ENCODE measurements at regions not wholly inside any gene's neighbourhood (a gene's known extent, or its start where the extent isn't known, plus 50 kb on each side); places are given as distances from the start of the nearest gene placed in this dataset.

DNA sequence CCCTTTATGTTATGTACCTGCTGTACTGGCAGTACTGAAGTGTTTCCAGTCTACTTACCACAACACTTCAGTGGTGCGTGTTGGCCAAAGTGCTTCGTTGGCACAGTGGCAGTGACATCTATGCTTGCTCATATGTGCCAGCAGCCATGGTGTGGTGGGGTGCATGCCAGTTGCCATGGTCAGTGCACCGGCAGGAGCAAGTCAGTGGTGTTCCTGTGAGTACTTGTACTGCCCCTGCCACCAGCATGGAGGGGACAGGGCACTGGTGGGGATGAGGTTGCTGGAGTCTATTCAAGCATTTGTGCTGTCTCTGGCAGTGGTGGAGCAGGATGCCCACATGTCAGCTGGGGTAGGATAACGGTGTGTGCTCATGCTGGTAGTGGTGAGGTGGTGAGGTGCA, 800.0 kb downstream of the TRHDE start:
- H3K79me2 ChIP-seq (ENCODE audit: insufficient read depth, low read length) = no peaks in the 10 kb centered on the region
- H3K36me3 ChIP-seq (ENCODE audit: insufficient read depth, low read length) = no peaks in the 10 kb centered on the region
- no peaks in the 10 kb centered on the region; the same call in 1 of the 2 replicates for H3K9me3 ChIP-seq (ENCODE audit: insufficient read depth, low read depth, low read length)
- H3K4me1 ChIP-seq (ENCODE audit: insufficient read depth, low read length, poor library complexity, severe bottlenecking) = no peaks in the 10 kb centered on the region
- H2AFZ ChIP-seq (ENCODE audit: low read length) = no peak overlapping the region
- H3F3A ChIP-seq (ENCODE audit: low read depth) = no peaks in the 10 kb centered on the region
- no peak overlapping the region for H3K4me3 ChIP-seq (ENCODE audit: low read length, poor library complexity, severe bottlenecking)
- H3K9me2 ChIP-seq (replicated peaks; ENCODE audit: low read depth, low read length) = no peaks in the 10 kb centered on the region
- H4K20me1 ChIP-seq (ENCODE audit: insufficient read depth, low read length, poor library complexity, severe bottlenecking) = no peaks in the 10 kb centered on the region
- no peak overlapping the region for H3K4me2 ChIP-seq (ENCODE audit: low read depth, low read length, poor library complexity, severe bottlenecking)
- TF ChIP-seq EZH2phosphoT487 (IDR thresholded peaks at IDR 0.05; ENCODE audit: borderline replicate concordance) = no peak
- TF ChIP-seq, protein P1, sequence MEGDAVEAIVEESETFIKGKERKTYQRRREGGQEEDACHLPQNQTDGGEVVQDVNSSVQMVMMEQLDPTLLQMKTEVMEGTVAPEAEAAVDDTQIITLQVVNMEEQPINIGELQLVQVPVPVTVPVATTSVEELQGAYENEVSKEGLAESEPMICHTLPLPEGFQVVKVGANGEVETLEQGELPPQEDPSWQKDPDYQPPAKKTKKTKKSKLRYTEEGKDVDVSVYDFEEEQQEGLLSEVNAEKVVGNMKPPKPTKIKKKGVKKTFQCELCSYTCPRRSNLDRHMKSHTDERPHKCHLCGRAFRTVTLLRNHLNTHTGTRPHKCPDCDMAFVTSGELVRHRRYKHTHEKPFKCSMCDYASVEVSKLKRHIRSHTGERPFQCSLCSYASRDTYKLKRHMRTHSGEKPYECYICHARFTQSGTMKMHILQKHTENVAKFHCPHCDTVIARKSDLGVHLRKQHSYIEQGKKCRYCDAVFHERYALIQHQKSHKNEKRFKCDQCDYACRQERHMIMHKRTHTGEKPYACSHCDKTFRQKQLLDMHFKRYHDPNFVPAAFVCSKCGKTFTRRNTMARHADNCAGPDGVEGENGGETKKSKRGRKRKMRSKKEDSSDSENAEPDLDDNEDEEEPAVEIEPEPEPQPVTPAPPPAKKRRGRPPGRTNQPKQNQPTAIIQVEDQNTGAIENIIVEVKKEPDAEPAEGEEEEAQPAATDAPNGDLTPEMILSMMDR (conservative IDR thresholded peaks at IDR 0.05; ENCODE audit: low read length) = no peak
- H3K9ac ChIP-seq (ENCODE audit: low read depth, low read length, poor library complexity, severe bottlenecking) = no peak overlapping the region
- H3K27me3 ChIP-seq (ENCODE audit: insufficient read depth, low read length, poor library complexity, severe bottlenecking) = no peaks in the 10 kb centered on the region

DNA sequence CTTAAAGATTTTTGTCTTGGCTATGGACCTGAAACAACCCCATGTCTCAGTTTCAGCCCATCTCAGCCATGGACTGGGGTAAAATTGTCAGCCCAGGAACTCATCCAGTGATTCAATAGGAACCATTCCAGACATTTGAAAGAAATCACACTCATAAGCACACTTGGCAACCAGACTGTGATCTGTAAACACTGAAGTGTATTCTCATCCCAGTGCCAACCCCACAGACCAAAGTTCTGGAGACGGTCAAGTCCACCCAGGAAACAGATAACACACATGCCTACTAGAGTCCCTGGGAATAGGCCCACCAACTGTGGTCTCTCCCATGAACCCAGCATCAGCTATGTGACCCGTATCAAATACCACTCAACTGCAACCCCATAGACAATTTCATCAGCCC, 804.6 kb downstream of the TRHDE start:
- TF ChIP-seq, protein P1 (conservative IDR thresholded peaks at IDR 0.05; ENCODE audit: low read length) = no peak
- TF ChIP-seq EZH2phosphoT487 (IDR thresholded peaks at IDR 0.05; ENCODE audit: borderline replicate concordance) = no peak
- no peaks in the 10 kb centered on the region for H3K79me2 ChIP-seq (ENCODE audit: insufficient read depth, low read length)
- no peaks in the 10 kb centered on the region for H3F3A ChIP-seq (ENCODE audit: low read depth)
- no peaks in the 10 kb centered on the region; the same call in 1 of the 2 replicates for H3K9me3 ChIP-seq (ENCODE audit: insufficient read depth, low read depth, low read length)
- H3K27me3 ChIP-seq (ENCODE audit: insufficient read depth, low read length, poor library complexity, severe bottlenecking) = no peaks in the 10 kb centered on the region
- no peaks in the 10 kb centered on the region for H3K4me1 ChIP-seq (ENCODE audit: insufficient read depth, low read length, poor library complexity, severe bottlenecking)
- H2AFZ ChIP-seq (ENCODE audit: low read length) = no peak overlapping the region
- H3K9ac ChIP-seq (ENCODE audit: low read depth, low read length, poor library complexity, severe bottlenecking) = no peak overlapping the region
- H3K4me3 ChIP-seq (ENCODE audit: low read length, poor library complexity, severe bottlenecking) = no peak overlapping the region
- no peaks in the 10 kb centered on the region for H4K20me1 ChIP-seq (ENCODE audit: insufficient read depth, low read length, poor library complexity, severe bottlenecking)
- no peaks in the 10 kb centered on the region for H3K36me3 ChIP-seq (ENCODE audit: insufficient read depth, low read length)
- H3K4me2 ChIP-seq (ENCODE audit: low read depth, low read length, poor library complexity, severe bottlenecking) = no peak overlapping the region
- no peaks in the 10 kb centered on the region for H3K9me2 ChIP-seq (replicated peaks; ENCODE audit: low read depth, low read length)

DNA sequence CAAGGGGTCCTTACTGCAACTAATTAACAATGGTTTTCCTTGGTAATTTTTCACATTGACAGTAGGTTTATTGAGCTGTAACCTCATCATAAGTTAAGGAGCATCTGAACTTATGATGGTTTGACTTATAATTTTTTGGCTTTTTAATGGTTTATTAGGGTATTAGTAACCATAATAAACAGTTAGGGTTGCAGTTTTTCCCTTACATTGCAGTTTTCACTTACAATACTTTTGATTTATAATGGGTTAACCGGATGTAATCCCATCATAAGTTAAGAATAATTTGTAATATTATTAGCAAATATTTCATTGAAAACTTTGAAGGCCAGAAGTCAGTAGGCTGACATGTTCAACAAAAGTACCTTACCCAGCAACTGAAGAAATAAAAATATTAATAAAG, 811.6 kb downstream of the TRHDE start:
- Histone ChIP-seq H4K20me1 (ENCODE audit: insufficient read depth, low read length, poor library complexity, severe bottlenecking) (no peaks in the 10 kb centered on the region), H3K9ac (ENCODE audit: low read depth, low read length, poor library complexity, severe bottlenecking) (no peak overlapping the region), H3K27me3 (ENCODE audit: insufficient read depth, low read length, poor library complexity, severe bottlenecking) (no peaks in the 10 kb centered on the region), H3K4me1 (ENCODE audit: insufficient read depth, low read length, poor library complexity, severe bottlenecking) (no peaks in the 10 kb centered on the region), H3F3A (ENCODE audit: low read depth) (no peaks in the 10 kb centered on the region), H2AFZ (ENCODE audit: low read length) (no peak overlapping the region), H3K79me2 (ENCODE audit: insufficient read depth, low read length) (no peaks in the 10 kb centered on the region), H3K9me2 (replicated peaks; ENCODE audit: low read depth, low read length) (no peaks in the 10 kb centered on the region), H3K36me3 (ENCODE audit: insufficient read depth, low read length) (no peaks in the 10 kb centered on the region), H3K4me3 (ENCODE audit: low read length, poor library complexity, severe bottlenecking) (no peak overlapping the region), H3K9me3 (ENCODE audit: insufficient read depth, low read depth, low read length) (no peaks in the 10 kb centered on the region; the same call in 1 of the 2 replicates), H3K4me2 (ENCODE audit: low read depth, low read length, poor library complexity, severe bottlenecking) (no peak overlapping the region)
- TF ChIP-seq EZH2phosphoT487 (IDR thresholded peaks at IDR 0.05; ENCODE audit: borderline replicate concordance) = no peak
- TF ChIP-seq, protein P1 (conservative IDR thresholded peaks at IDR 0.05; ENCODE audit: low read length) = no peak

Data from Loucy (cell line).